ENCODE measurements at regions not wholly inside any gene's neighbourhood (a gene's known extent, or its start where the extent isn't known, plus 50 kb on each side); places are given as distances from the start of the nearest gene placed in this dataset.

DNA sequence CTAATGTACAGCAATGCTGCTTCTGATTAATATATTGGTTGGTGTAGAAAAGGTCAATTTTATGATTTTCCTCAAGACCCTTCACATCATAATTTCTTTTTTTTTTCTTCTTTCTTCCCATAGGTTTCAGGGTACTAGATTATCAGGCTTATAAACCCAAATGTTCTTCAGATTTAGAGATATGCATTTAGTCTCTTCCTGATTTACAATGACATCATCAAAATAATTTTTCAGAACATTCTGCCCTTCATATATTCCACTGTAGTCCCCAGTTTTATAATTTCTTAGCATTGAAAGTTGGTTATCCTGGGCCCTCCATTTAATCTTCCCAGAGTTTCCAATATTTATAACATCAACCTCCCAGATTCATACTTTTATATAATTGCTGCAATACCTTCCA lies 226.7 kb upstream of the LRFN5 start:
- no peaks in the 10 kb centered on the region for H3K36me3 ChIP-seq (ENCODE audit: control insufficient read depth, insufficient read depth, low read length)
- in situ Hi-C loops (cut with HindIII; ENCODE audit: low pct_unique_long_range_greater_than_20kb, low sequenced_read_pairs) = no loop called here
- BruUV-seq (replicated peaks) = no TSS peak
- no peak for ATAC-seq
- intact Hi-C loops (cut with micrococcal nuclease; ENCODE audit: unreplicated experiment) = no loop called here
- H3K27me3 ChIP-seq (ENCODE audit: control insufficient read depth, insufficient read depth, low read length) = no peaks in the 10 kb centered on the region
- no peak overlapping the region for H3K27ac ChIP-seq (ENCODE audit: low read length)
- TF ChIP-seq REST (IDR thresholded peaks at IDR 0.05; ENCODE audit: insufficient read depth in 1 of 2, low read depth in 2 of 2, low read length in 1 of 2) = no peak
- TF ChIP-seq, protein P1, sequence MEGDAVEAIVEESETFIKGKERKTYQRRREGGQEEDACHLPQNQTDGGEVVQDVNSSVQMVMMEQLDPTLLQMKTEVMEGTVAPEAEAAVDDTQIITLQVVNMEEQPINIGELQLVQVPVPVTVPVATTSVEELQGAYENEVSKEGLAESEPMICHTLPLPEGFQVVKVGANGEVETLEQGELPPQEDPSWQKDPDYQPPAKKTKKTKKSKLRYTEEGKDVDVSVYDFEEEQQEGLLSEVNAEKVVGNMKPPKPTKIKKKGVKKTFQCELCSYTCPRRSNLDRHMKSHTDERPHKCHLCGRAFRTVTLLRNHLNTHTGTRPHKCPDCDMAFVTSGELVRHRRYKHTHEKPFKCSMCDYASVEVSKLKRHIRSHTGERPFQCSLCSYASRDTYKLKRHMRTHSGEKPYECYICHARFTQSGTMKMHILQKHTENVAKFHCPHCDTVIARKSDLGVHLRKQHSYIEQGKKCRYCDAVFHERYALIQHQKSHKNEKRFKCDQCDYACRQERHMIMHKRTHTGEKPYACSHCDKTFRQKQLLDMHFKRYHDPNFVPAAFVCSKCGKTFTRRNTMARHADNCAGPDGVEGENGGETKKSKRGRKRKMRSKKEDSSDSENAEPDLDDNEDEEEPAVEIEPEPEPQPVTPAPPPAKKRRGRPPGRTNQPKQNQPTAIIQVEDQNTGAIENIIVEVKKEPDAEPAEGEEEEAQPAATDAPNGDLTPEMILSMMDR (IDR thresholded peaks at IDR 0.05) = no peak
- no peak for TF ChIP-seq SIN3A (IDR thresholded peaks at IDR 0.05; ENCODE audit: borderline replicate concordance, insufficient read depth, low read depth, low read length)
- no peak for TF ChIP-seq TCF7L2 (IDR thresholded peaks at IDR 0.05; ENCODE audit: low read depth, low read length)
- no peak for TF ChIP-seq POLR2AphosphoS5 (IDR thresholded peaks at IDR 0.05; ENCODE audit: low read depth, low read length)
- H3K9me3 ChIP-seq (ENCODE audit: control insufficient read depth, insufficient read depth, low read depth, low read length) = no peaks in the 10 kb centered on the region
- no peak for DNase-seq (ENCODE audit: low read depth, low spot score)
- ChIA-PET CTCF (no interaction called here), POLR2A (no interaction called here)
- no peak overlapping the region for H3K4me3 ChIP-seq (ENCODE audit: low read depth in 2 of 2, low read length in 2 of 2)
- no peaks in the 10 kb centered on the region for H3K4me1 ChIP-seq (ENCODE audit: control insufficient read depth, insufficient read depth, low read length)

GRCh38 chr14:41378526-41378925 lies 228.2 kb upstream of the LRFN5 start:
- ATAC-seq (no peak), DNase-seq (ENCODE audit: low read depth, low spot score) (no peak)
- H3K27ac ChIP-seq (ENCODE audit: low read length) = no peak overlapping the region
- BruUV-seq (replicated peaks) = no TSS peak
- TF ChIP-seq POLR2AphosphoS5 (IDR thresholded peaks at IDR 0.05; ENCODE audit: low read depth, low read length) (no peak), TCF7L2 (IDR thresholded peaks at IDR 0.05; ENCODE audit: low read depth, low read length) (no peak), REST (IDR thresholded peaks at IDR 0.05; ENCODE audit: insufficient read depth in 1 of 2, low read depth in 2 of 2, low read length in 1 of 2) (no peak), SIN3A (IDR thresholded peaks at IDR 0.05; ENCODE audit: borderline replicate concordance, insufficient read depth, low read depth, low read length) (no peak)
- TF ChIP-seq, protein P1 (IDR thresholded peaks at IDR 0.05) = no peak
- H3K27me3 ChIP-seq (ENCODE audit: control insufficient read depth, insufficient read depth, low read length) = no peaks in the 10 kb centered on the region
- intact Hi-C loops (cut with micrococcal nuclease; ENCODE audit: unreplicated experiment) (no loop called here), in situ Hi-C loops (cut with HindIII; ENCODE audit: low pct_unique_long_range_greater_than_20kb, low sequenced_read_pairs) (no loop called here)
- no peaks in the 10 kb centered on the region for H3K4me1 ChIP-seq (ENCODE audit: control insufficient read depth, insufficient read depth, low read length)
- no peaks in the 10 kb centered on the region for H3K36me3 ChIP-seq (ENCODE audit: control insufficient read depth, insufficient read depth, low read length)
- no peak overlapping the region for H3K4me3 ChIP-seq (ENCODE audit: low read depth in 2 of 2, low read length in 2 of 2)
- no peaks in the 10 kb centered on the region for H3K9me3 ChIP-seq (ENCODE audit: control insufficient read depth, insufficient read depth, low read depth, low read length)
- POLR2A ChIA-PET = no interaction called here
- CTCF ChIA-PET = no interaction called here

All from Panc1 (cell line).